K562 (cell line): ENCODE measurements at regions not wholly inside any gene's neighbourhood (a gene's known extent, or its start where the extent isn't known, plus 50 kb on each side); places are given as distances from the start of the nearest gene placed in this dataset.

ENCODE experiments used
- ATAC-seq: fragments of 200-7000 bp; cut with Tn5 transposase; 3 replicates; pipeline ENCODE4 v1.9.1; 2020; ENCODE audit warnings: moderate library complexity
- BruUV-seq: library from RNA; stranded (reverse); fragments of 400-500 nt; replicated peaks from 2 replicates; lab custom pipeline; 2021; lab: Mats Ljungman, UMichigan
- CTCF ChIA-PET: fragments of 300-600 bp; formaldehyde crosslinking; extraction: SDS; loops from one replicate; lab custom pipeline; 2021; ENCODE audit warnings: low intra/inter-chr PET ratio; lab: Yijun Ruan, JAX
- POLR2A ChIA-PET: fragments of 300-600, 350-650 bp; sonication (Branson Sonifier 250); formaldehyde crosslinking; extraction: SDS; loops from one replicate; lab custom pipeline; 2021; ENCODE audit warnings: antibody characterized with exemption, inconsistent platforms; lab: Yijun Ruan, JAX
- DNase-seq, 4 experiments: peaks; one replicate each; pipeline versions ENCODE4 v3.0.0 to v3.0.0-alpha.2; 2011 to 2018; ENCODE audit warnings: low spot score in 3 of 4, mixed read lengths in 3 of 4; ENCODE audit errors: extremely low read depth in 1 of 4
- FAIRE-seq: peaks from 2 replicates; lab custom pipeline; 2011; peaks lifted over from hg19 to GRCh38; lab: Jason Lieb, UNC
- H2AFZ ChIP-seq: 2 replicates; pipeline ENCODE4 v1.6.0; 2011; ENCODE audit warnings: low read depth, low read length, control low read depth, inconsistent platforms
- H3K27ac ChIP-seq: fragments of 200-600 bp; 3 replicates; pipeline ENCODE4 v1.8.0; 2011; ENCODE audit warnings: low read depth, mild to moderate bottlenecking, control low read depth, inconsistent platforms, low read length, moderate library complexity, mixed read lengths; ENCODE audit errors: extremely low read depth
- H3K27me3 ChIP-seq, 2 experiments: fragments of 300-600 bp in 1 of 2; 2 replicates in 1 of 2; 3 replicates in 1 of 2; pipeline versions ENCODE4 v1.6.0 to v1.8.0; 2011; ENCODE audit warnings: inconsistent platforms in 2 of 2, low read length in 2 of 2, mild to moderate bottlenecking in 1 of 2, mixed read lengths in 1 of 2, moderate library complexity in 1 of 2; ENCODE audit not compliant: control insufficient read depth in 2 of 2, insufficient read depth in 2 of 2
- H3K36me3 ChIP-seq: fragments of 300-600 bp; 3 replicates; pipeline ENCODE4 v1.8.0; 2011; ENCODE audit warnings: mild to moderate bottlenecking, low read length, inconsistent platforms; ENCODE audit not compliant: control insufficient read depth, insufficient read depth
- H3K4me1 ChIP-seq, 2 experiments: fragments of 200-600 bp in 1 of 2; replicated peaks in 1 of 2; 2 replicates in 1 of 2; 3 replicates in 1 of 2; pipeline versions ENCODE4 v1.5.1 to v1.8.0; 2011; ENCODE audit warnings: inconsistent platforms in 2 of 2, low read length in 2 of 2, mild to moderate bottlenecking in 1 of 2, mixed read lengths in 1 of 2, moderate library complexity in 1 of 2; ENCODE audit not compliant: control insufficient read depth in 2 of 2, insufficient read depth in 2 of 2
- H3K4me2 ChIP-seq: 2 replicates; pipeline ENCODE4 v1.6.1; 2011; ENCODE audit warnings: low read length, control low read depth, inconsistent platforms, mixed read lengths; ENCODE audit not compliant: insufficient read depth
- H3K4me3 ChIP-seq: fragments of 200-600 bp; sonication (generic), shearing (Covaris generic); 2 replicates; pipeline ENCODE4 v1.5.1; 2016; ENCODE audit warnings: control low read depth, inconsistent platforms
- H3K79me2 ChIP-seq: fragments of 200-600 bp; 3 replicates; pipeline ENCODE4 v1.8.0; 2011; ENCODE audit warnings: low read length, inconsistent platforms; ENCODE audit not compliant: control insufficient read depth, insufficient read depth
- H3K9ac ChIP-seq, 2 experiments: 2 replicates each; pipeline versions ENCODE4 v1.6.0 to v1.6.1; 2011; ENCODE audit warnings: low read depth in 2 of 2, low read length in 2 of 2, control low read depth in 1 of 2, inconsistent platforms in 1 of 2, mild to moderate bottlenecking in 1 of 2, mixed read lengths in 1 of 2; ENCODE audit not compliant: insufficient read depth in 1 of 2
- H3K9me1 ChIP-seq: one replicate; pipeline ENCODE4 v1.6.0; 2011; ENCODE audit warnings: inconsistent platforms, mild to moderate bottlenecking, low read length, moderate library complexity; ENCODE audit not compliant: control insufficient read depth, insufficient read depth
- H3K9me3 ChIP-seq: replicated peaks from 2 replicates; pipeline ENCODE4 v1.5.1; 2011; ENCODE audit warnings: low read depth, low read length, inconsistent platforms; ENCODE audit not compliant: control insufficient read depth, insufficient read depth
- H4K20me1 ChIP-seq: replicated peaks from 2 replicates; pipeline ENCODE4 v1.6.1; 2011; ENCODE audit warnings: low read length, inconsistent platforms, mixed read lengths; ENCODE audit not compliant: control insufficient read depth, insufficient read depth
- KLF1 ChIP-seq: fragments of 450-650 bp; IDR thresholded peaks from 2 replicates; pipeline ENCODE4 v1.6.1; 2016; ENCODE audit warnings: missing genetic modification characterization, missing compliant biosample characterization
- SETDB1 ChIP-seq: IDR thresholded peaks from one replicate; pipeline ENCODE4 v1.6.1; 2012; ENCODE audit warnings: low read length, control low read depth, inconsistent platforms
- ZNF12 ChIP-seq: sonication (generic); formaldehyde crosslinking; IDR thresholded peaks from 2 replicates; pipeline ENCODE4 v1.4.0; 2020; ENCODE audit warnings: mild to moderate bottlenecking, missing genetic modification reagents
- ZNF639 ChIP-seq, 2 experiments: fragments of 200-800 bp in 1 of 2; sonication (Bioruptor generic) in 1 of 2; sonication (generic) in 1 of 2; formaldehyde crosslinking in 1 of 2; IDR thresholded peaks in 1 of 2; conservative IDR thresholded peaks in 1 of 2; 2 replicates each; pipeline versions ENCODE4 v1.5.0 to v1.6.1; 2016 to 2020; ENCODE audit warnings: missing compliant biosample characterization in 1 of 2, missing genetic modification characterization in 1 of 2, missing genetic modification reagents in 1 of 2
- WGBS: fragments of 100-300 bp; shearing (Covaris generic); methylation state at CpG from one replicate; pipeline ENCODE4 v1.1.6; 2016; ENCODE audit warnings: low coverage, mixed read lengths; ENCODE audit not compliant: insufficient coverage; ENCODE audit errors: missing lambda C conversion rate; 5-methylcytosine and 5-hydroxymethylcytosine counted together
- in situ Hi-C: fragments of 300-500 bp; cut with MboI; formaldehyde crosslinking; loops from 4 replicates; pipeline ENCODE4 v1.15.0; 2018; ENCODE audit warnings: inconsistent platforms, mixed read lengths
- intact Hi-C: fragments of 100-400 bp; cut with micrococcal nuclease; formaldehyde crosslinking; loops from 2 replicates; pipeline ENCODE4 v1.14.2; 2022

- Histone ChIP-seq H3K4me3 (no peak overlapping the region), H4K20me1 (no peaks in the 10 kb centered on the region), H3K9me3 (no peaks in the 10 kb centered on the region), H3K79me2 (no peaks in the 10 kb centered on the region), H3K27me3 (peaks cover 0 to 13% of the 10 kb centered on the region in 2 experiments; a peak in 2 of 5 replicates), H3K36me3 (no peaks in the 10 kb centered on the region), H3K27ac (no peak overlapping the region), H3K4me2 (no peak overlapping the region), H3K4me1 (no peaks in the 10 kb centered on the region), H3K9me1 (no peaks in the 10 kb centered on the region), H2AFZ (no peak overlapping the region), H3K9ac (no peak overlapping the region)
- ChIA-PET CTCF (no interaction called here), POLR2A (no interaction called here)
- ATAC-seq, result no peak
- WGBS, result 0% methylated on average over 2 of the region's 2 CpGs
- intact Hi-C loops, result no loop called here
- FAIRE-seq, result no peak
- TF ChIP-seq ZNF12 (CRISPR knock-in tag), result no peak
- TF ChIP-seq KLF1 (tag), result no peak
- no peak for TF ChIP-seq SETDB1
- TF ChIP-seq ZNF639 (CRISPR knock-in tag; conservative IDR thresholded peaks at IDR 0.05 in 1 of 2, IDR thresholded peaks at IDR 0.05 in 1 of 2), result no peak
- BruUV-seq, result no TSS peak
- in situ Hi-C loops, result no loop called here
- DNase-seq, result no peak
These were observed 150.1 kb downstream of the PLPP3 start for GRCh38 chr1:56429288-56429687.
